GM04503 (cell line): ENCODE measurements at regions not wholly inside any gene's neighbourhood (a gene's known extent, or its start where the extent isn't known, plus 50 kb on each side); places are given as distances from the start of the nearest gene placed in this dataset.
"Not testable (repeated sequence)": the region's sequence is repeated elsewhere in the genome, so short reads cannot be mapped to it uniquely, and the experiment has no call there.

Source experiments
- DNase-seq: peaks from one replicate; pipeline ENCODE4 v3.0.0-alpha.2; 2012; ENCODE audit warnings: low read depth

- DNase-seq: no peak
Measured at GRCh38 chr13:58908019-58908679, 1255.6 kb downstream of the DIAPH3 start.

- no peak for DNase-seq
Measured at GRCh38 chr13:58919551-58919950, 1244.2 kb downstream of the DIAPH3 start.

GRCh38 chr13:58921129-58921528 lies 1242.6 kb downstream of the DIAPH3 start:
- no peak for DNase-seq

- DNase-seq: no peak
Measured at GRCh38 chr13:58926858-58927257, 1236.9 kb downstream of the DIAPH3 start.

GRCh38 chr13:58933475-58933874 lies 1230.3 kb downstream of the DIAPH3 start:
- DNase-seq: no peak

- DNase-seq: no peak
Measured at GRCh38 chr13:58935689-58936088, 1228.0 kb downstream of the DIAPH3 start.

- no peak for DNase-seq
Measured at GRCh38 chr13:58946274-58946673, 1217.5 kb downstream of the DIAPH3 start.

- DNase-seq: no peak
Measured at GRCh38 chr13:58949646-58950045, 1214.1 kb downstream of the DIAPH3 start.

GRCh38 chr13:58950911-58951310 lies 1212.8 kb downstream of the DIAPH3 start:
- no peak for DNase-seq

GRCh38 chr13:58953638-58954037 lies 1210.1 kb downstream of the DIAPH3 start:
- DNase-seq: no peak

- no peak for DNase-seq
Measured at GRCh38 chr13:58955546-58956385, 1208.0 kb downstream of the DIAPH3 start.

- DNase-seq: not testable (repeated sequence)
Measured at GRCh38 chr13:58958097-58958496, 1205.6 kb downstream of the DIAPH3 start.

- no peak for DNase-seq
Measured at GRCh38 chr13:58960888-58961287, 1202.8 kb downstream of the DIAPH3 start.

- no peak for DNase-seq
Measured at GRCh38 chr13:58963321-58963720, 1200.4 kb downstream of the DIAPH3 start.

- no peak for DNase-seq
Measured at GRCh38 chr13:58964048-58964447, 1199.7 kb downstream of the DIAPH3 start.

GRCh38 chr13:58977085-58977484 lies 1186.6 kb downstream of the DIAPH3 start:
- DNase-seq: no peak

GRCh38 chr13:58978331-58978730 lies 1185.4 kb downstream of the DIAPH3 start:
- no peak for DNase-seq

GRCh38 chr13:58979851-58980250 lies 1183.9 kb downstream of the DIAPH3 start:
- no peak for DNase-seq

- DNase-seq: no peak
Measured at GRCh38 chr13:58985845-58986244, 1177.9 kb downstream of the DIAPH3 start.

- no peak for DNase-seq
Measured at GRCh38 chr13:58989556-58989955, 1174.2 kb downstream of the DIAPH3 start.

GRCh38 chr13:58991826-58992477 lies 1171.8 kb downstream of the DIAPH3 start:
- no peak for DNase-seq

GRCh38 chr13:58992478-58993042 lies 1171.2 kb downstream of the DIAPH3 start:
- DNase-seq: no peak

- no peak for DNase-seq
Measured at GRCh38 chr13:58994077-58994476, 1169.7 kb downstream of the DIAPH3 start.
